Glutamatergic neuron (in vitro differentiated cells): ENCODE measurements at regions not wholly inside any gene's neighbourhood (a gene's known extent, or its start where the extent isn't known, plus 50 kb on each side); places are given as distances from the start of the nearest gene placed in this dataset.

ENCODE experiments used
- DNase-seq: peaks from one replicate; pipeline ENCODE4 v3.0.0; 2022
- H3K27ac Mint-ChIP-seq: one replicate; pipeline ENCODE4 v1.8.0; 2020; ENCODE audit warnings: mild to moderate bottlenecking, mixed read lengths, inconsistent platforms; ENCODE audit not compliant: unreplicated experiment
- H3K27me3 Mint-ChIP-seq: one replicate; pipeline ENCODE4 v1.8.0; 2020; ENCODE audit warnings: mild to moderate bottlenecking, moderate library complexity, mixed read lengths, inconsistent platforms; ENCODE audit not compliant: unreplicated experiment
- H3K36me3 Mint-ChIP-seq: one replicate; pipeline ENCODE4 v1.8.0; 2020; ENCODE audit warnings: mild to moderate bottlenecking, mixed read lengths, inconsistent platforms; ENCODE audit not compliant: unreplicated experiment
- H3K4me1 Mint-ChIP-seq: one replicate; pipeline ENCODE4 v1.8.0; 2020; ENCODE audit warnings: mild to moderate bottlenecking, low read depth, mixed read lengths, inconsistent platforms; ENCODE audit not compliant: unreplicated experiment
- H3K4me3 Mint-ChIP-seq: one replicate; pipeline ENCODE4 v1.8.0; 2020; ENCODE audit warnings: mild to moderate bottlenecking, mixed read lengths, inconsistent platforms; ENCODE audit not compliant: unreplicated experiment
- H3K9me3 Mint-ChIP-seq: one replicate; pipeline ENCODE4 v1.8.0; 2020; ENCODE audit warnings: mild to moderate bottlenecking, moderate library complexity, mixed read lengths, inconsistent platforms; ENCODE audit not compliant: unreplicated experiment
- CTCF ChIP-seq: fragments of 200-600 bp; sonication (generic); IDR thresholded peaks from one replicate; pipeline ENCODE4 v1.5.0; 2021; ENCODE audit not compliant: partially characterized antibody, unreplicated experiment

- no peaks in the 10 kb centered on the region for H3K36me3 Mint-ChIP-seq
- H3K9me3 Mint-ChIP-seq: no peaks in the 10 kb centered on the region
- no peaks in the 10 kb centered on the region for H3K27me3 Mint-ChIP-seq
- no peak overlapping the region for H3K4me3 Mint-ChIP-seq
- H3K4me1 Mint-ChIP-seq: no peaks in the 10 kb centered on the region
- H3K27ac Mint-ChIP-seq: no peak overlapping the region
- DNase-seq: no peak
- no peak for TF ChIP-seq CTCF
Measured at GRCh38 chr16:77488652-77489051, 53.8 kb upstream of the ADAMTS18 start.

DNA sequence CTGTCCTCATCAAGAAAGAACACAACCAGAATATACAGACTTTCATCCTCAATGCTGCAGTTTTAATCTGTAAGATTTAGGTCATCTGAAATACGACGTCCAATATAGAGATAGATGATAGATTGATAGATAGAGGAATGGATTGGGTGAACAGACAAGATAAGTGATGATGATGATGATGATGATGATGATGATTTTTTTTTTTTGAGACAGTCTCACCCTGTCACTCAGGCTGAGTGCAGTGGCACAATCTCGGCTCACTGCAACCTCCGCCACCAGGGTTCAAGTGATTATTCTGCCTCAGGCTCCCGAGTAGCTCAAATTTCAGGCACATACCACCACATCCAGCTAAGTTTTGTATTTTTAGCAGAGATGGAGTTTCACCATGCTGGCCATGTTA lies 56.3 kb upstream of the ADAMTS18 start:
- Mint-ChIP-seq H3K27ac (no peak overlapping the region), H3K4me1 (no peaks in the 10 kb centered on the region), H3K27me3 (no peaks in the 10 kb centered on the region), H3K36me3 (no peaks in the 10 kb centered on the region), H3K4me3 (no peak overlapping the region), H3K9me3 (no peaks in the 10 kb centered on the region)
- no peak for DNase-seq
- TF ChIP-seq CTCF: no peak

GRCh38 chr16:77496934-77497333 lies 62.1 kb upstream of the ADAMTS18 start:
- no peak overlapping the region for H3K4me3 Mint-ChIP-seq
- no peak for TF ChIP-seq CTCF
- no peaks in the 10 kb centered on the region for H3K9me3 Mint-ChIP-seq
- DNase-seq: no peak
- H3K27me3 Mint-ChIP-seq: peaks cover 3% of the 10 kb centered on the region
- peaks cover 10% of the 10 kb centered on the region for H3K4me1 Mint-ChIP-seq
- H3K36me3 Mint-ChIP-seq: no peaks in the 10 kb centered on the region
- no peak overlapping the region for H3K27ac Mint-ChIP-seq

DNA sequence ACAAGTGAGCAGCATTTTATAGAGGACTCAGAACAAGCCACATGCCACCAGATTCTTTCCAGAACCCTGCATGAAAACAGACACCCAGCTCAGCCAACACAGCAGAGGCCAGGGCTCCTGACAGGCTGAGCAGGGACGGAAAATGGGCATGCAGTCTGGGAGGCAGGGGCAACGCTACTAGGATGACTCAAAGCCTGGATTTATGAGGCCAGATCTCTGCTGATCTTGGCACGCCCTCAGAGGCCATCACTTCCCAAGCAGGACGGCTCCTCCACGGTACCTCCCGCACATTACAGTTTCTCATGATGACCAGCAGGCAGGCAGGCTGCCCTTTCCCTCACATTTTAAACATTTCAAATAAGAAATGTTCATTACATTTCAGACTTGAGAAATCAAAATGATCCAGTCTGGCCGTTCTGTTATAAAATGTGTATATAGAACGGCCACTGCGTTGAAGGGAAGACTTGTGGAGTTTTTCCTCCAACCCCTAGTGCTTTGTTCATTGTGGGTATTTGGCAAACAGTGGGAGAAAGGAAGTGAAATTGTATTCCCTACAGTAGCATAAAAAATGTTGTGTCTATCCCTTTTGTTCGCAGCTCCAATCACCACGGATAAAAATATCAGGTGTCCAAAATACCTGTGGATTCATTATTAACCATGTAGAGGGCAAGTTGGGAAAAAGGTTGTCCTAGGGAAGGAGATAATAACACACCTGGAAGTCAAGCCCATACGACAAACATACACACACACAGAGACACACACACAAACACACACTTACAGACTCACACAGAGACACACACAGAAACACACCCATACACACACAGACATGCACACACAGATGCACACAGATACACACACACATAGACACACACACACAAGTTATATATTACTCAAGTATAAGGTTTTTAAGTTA lies 64.8 kb upstream of the ADAMTS18 start:
- Mint-ChIP-seq H3K27me3 (peaks cover 3% of the 10 kb centered on the region), H3K27ac (no peak overlapping the region), H3K4me3 (no peak overlapping the region), H3K9me3 (no peaks in the 10 kb centered on the region), H3K36me3 (no peaks in the 10 kb centered on the region), H3K4me1 (peaks cover 11% of the 10 kb centered on the region)
- TF ChIP-seq CTCF: no peak
- no peak for DNase-seq

DNA sequence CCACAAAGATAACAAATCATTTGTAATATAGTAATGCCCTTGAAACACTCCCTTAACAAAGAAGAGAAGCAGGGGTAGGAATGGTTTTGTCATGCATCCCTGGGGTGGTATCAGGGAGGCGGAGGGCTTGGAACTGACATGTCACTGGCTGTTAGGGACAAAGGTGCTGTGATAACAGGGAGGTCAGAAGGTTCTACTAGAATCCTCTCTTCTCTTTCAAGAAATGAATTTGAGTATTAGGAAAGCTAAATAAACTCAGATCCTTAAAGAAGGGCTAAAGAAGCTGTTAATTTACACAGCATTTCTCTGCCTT lies 65.4 kb upstream of the ADAMTS18 start:
- H3K36me3 Mint-ChIP-seq: no peaks in the 10 kb centered on the region
- DNase-seq: no peak
- H3K4me1 Mint-ChIP-seq: peaks cover 11% of the 10 kb centered on the region
- peaks cover 3% of the 10 kb centered on the region for H3K27me3 Mint-ChIP-seq
- no peaks in the 10 kb centered on the region for H3K9me3 Mint-ChIP-seq
- no peak for TF ChIP-seq CTCF
- H3K27ac Mint-ChIP-seq: no peak overlapping the region
- no peak overlapping the region for H3K4me3 Mint-ChIP-seq
